ENCODE measurements at regions not wholly inside any gene's neighbourhood (a gene's known extent, or its start where the extent isn't known, plus 50 kb on each side); places are given as distances from the start of the nearest gene placed in this dataset.

DNA sequence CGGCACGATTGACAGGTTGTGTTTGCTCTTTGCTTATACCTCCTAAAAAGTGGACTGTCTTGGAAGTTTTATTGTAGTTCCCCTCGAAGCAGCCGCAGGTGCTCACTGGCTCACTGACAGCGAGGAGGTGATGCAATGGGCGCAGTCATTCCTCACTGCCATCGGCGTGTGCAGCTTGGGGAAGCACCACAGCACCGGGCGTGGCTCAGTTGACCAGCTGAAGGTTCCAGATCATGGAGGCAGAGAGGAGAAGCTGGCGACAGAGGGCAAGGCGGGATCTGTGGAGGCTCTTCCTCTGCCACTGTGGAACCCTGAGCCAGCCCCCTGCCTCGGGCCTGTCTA, 72.1 kb upstream of the TNRC6C start (continued):
- TF ChIP-seq, protein P1, sequence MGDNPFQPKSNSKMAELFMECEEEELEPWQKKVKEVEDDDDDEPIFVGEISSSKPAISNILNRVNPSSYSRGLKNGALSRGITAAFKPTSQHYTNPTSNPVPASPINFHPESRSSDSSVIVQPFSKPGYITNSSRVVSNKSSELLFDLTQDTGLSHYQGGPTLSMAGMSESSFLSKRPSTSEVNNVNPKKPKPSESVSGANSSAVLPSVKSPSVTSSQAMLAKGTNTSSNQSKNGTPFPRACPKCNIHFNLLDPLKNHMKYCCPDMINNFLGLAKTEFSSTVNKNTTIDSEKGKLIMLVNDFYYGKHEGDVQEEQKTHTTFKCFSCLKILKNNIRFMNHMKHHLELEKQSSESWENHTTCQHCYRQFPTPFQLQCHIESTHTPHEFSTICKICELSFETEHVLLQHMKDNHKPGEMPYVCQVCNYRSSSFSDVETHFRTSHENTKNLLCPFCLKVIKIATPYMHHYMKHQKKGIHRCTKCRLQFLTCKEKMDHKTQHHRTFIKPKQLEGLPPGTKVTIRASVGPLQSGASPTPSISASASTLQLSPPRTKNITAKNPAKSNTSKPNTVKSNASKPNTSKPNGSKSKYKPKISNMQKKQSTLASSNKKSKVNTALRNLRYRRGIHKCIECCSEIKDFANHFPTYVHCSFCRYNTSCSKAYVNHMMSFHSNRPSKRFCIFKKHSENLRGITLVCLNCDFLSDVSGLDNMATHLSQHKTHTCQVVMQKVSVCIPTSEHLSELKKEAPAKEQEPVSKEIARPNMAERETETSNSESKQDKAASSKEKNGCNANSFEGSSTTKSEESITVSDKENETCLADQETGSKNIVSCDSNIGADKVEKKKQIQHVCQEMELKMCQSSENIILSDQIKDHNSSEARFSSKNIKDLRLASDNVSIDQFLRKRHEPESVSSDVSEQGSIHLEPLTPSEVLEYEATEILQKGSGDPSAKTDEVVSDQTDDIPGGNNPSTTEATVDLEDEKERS (tag by site-specific recombination; IDR thresholded peaks at IDR 0.05): no peak
- TF ChIP-seq KLF7 (tag by site-specific recombination; IDR thresholded peaks at IDR 0.05; ENCODE audit: borderline replicate concordance) (0 out of 2 replicates have a peak, but pooled peaks have one; percentile 29), ZIC2 (tag by site-specific recombination; IDR thresholded peaks at IDR 0.05) (peak; percentile 54), ZNF600 (tag by site-specific recombination; IDR thresholded peaks at IDR 0.05) (peak; percentile 66), SCRT2 (tag by site-specific recombination; IDR thresholded peaks at IDR 0.05) (peak; percentile 90), ZNF785 (tag by site-specific recombination; IDR thresholded peaks at IDR 0.05) (no peak)

DNA sequence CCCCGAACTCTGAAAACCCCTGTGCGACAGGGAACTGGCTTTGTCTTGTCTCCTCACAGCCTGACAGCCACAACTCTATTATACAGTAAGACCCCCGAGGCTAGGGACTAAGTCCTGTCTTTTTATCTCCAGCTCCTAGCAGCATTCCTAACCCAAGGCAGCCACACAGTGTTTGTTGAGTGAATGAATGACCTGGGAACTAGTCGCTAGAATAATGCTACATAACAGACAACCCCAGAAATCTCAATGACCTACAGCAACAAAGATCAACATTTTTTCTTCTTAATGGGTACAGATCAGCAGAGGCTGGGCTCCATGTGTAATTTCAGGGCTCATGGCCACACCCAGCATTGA, 71.4 kb upstream of the TNRC6C start:
- no peak overlapping the region for H3K4me3 ChIP-seq (ENCODE audit: low read depth, low read length)
- POLR2A ChIA-PET: interaction anchor here (2.3 kb wide), 1 partner anchor 71 kb away, joined by 17 read pairs; the partner anchor contains the start of gene TNRC6C

More for the DNA sequence above, 71.4 kb upstream of the TNRC6C start:
- TF ChIP-seq ZNF585B (tag by site-specific recombination; IDR thresholded peaks at IDR 0.05): no peak
- no peak for TF ChIP-seq ZNF776 (tag by site-specific recombination; IDR thresholded peaks at IDR 0.05; ENCODE audit: borderline replicate concordance)
- TF ChIP-seq ZBTB17 (tag by site-specific recombination; IDR thresholded peaks at IDR 0.05): no peak
- TF ChIP-seq GLIS2 (tag by site-specific recombination; IDR thresholded peaks at IDR 0.05): no peak
- TF ChIP-seq ZNF610 (tag by site-specific recombination; IDR thresholded peaks at IDR 0.05; ENCODE audit: borderline replicate concordance): no peak
- no peak for TF ChIP-seq YY1 (tag by site-specific recombination; IDR thresholded peaks at IDR 0.05)
- TF ChIP-seq ZNF747 (tag by site-specific recombination; IDR thresholded peaks at IDR 0.05): no peak
- TF ChIP-seq ZNF707 (tag by site-specific recombination; IDR thresholded peaks at IDR 0.05): no peak
- TF ChIP-seq REPIN1 (tag by site-specific recombination; IDR thresholded peaks at IDR 0.05; ENCODE audit: low read depth): no peak
- no peak for TF ChIP-seq ZFP69B (tag by site-specific recombination; IDR thresholded peaks at IDR 0.05)
- no peak for TF ChIP-seq KLF8 (tag by site-specific recombination; IDR thresholded peaks at IDR 0.05)
- 0 out of 2 replicates have a peak, but pooled peaks have one; percentile 13 for TF ChIP-seq KLF9 (tag by site-specific recombination; IDR thresholded peaks at IDR 0.05; ENCODE audit: low read depth)
- TF ChIP-seq ZNF24 (tag by site-specific recombination; IDR thresholded peaks at IDR 0.05): 0 out of 2 replicates have a peak, but pooled peaks have one; percentile 25
- TF ChIP-seq, protein P2, sequence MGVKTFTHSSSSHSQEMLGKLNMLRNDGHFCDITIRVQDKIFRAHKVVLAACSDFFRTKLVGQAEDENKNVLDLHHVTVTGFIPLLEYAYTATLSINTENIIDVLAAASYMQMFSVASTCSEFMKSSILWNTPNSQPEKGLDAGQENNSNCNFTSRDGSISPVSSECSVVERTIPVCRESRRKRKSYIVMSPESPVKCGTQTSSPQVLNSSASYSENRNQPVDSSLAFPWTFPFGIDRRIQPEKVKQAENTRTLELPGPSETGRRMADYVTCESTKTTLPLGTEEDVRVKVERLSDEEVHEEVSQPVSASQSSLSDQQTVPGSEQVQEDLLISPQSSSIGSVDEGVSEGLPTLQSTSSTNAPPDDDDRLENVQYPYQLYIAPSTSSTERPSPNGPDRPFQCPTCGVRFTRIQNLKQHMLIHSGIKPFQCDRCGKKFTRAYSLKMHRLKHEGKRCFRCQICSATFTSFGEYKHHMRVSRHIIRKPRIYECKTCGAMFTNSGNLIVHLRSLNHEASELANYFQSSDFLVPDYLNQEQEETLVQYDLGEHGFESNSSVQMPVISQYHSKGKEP (tag by site-specific recombination; IDR thresholded peaks at IDR 0.05): no peak
- TF ChIP-seq, protein P3, sequence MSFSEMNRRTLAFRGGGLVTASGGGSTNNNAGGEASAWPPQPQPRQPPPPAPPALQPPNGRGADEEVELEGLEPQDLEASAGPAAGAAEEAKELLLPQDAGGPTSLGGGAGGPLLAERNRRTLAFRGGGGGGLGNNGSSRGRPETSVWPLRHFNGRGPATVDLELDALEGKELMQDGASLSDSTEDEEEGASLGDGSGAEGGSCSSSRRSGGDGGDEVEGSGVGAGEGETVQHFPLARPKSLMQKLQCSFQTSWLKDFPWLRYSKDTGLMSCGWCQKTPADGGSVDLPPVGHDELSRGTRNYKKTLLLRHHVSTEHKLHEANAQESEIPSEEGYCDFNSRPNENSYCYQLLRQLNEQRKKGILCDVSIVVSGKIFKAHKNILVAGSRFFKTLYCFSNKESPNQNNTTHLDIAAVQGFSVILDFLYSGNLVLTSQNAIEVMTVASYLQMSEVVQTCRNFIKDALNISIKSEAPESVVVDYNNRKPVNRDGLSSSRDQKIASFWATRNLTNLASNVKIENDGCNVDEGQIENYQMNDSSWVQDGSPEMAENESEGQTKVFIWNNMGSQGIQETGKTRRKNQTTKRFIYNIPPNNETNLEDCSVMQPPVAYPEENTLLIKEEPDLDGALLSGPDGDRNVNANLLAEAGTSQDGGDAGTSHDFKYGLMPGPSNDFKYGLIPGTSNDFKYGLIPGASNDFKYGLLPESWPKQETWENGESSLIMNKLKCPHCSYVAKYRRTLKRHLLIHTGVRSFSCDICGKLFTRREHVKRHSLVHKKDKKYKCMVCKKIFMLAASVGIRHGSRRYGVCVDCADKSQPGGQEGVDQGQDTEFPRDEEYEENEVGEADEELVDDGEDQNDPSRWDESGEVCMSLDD (tag by site-specific recombination; IDR thresholded peaks at IDR 0.05): peak; percentile 5; the same call in 1 of the 2 replicates
- no peak for TF ChIP-seq ZNF510 (tag by site-specific recombination; IDR thresholded peaks at IDR 0.05; ENCODE audit: insufficient replicate concordance)
- TF ChIP-seq ZEB2 (tag by site-specific recombination; IDR thresholded peaks at IDR 0.05): no peak
- no peak for TF ChIP-seq FEZF1 (tag by site-specific recombination; IDR thresholded peaks at IDR 0.05)
- no peak for TF ChIP-seq BCL11A (tag by site-specific recombination; IDR thresholded peaks at IDR 0.05; ENCODE audit: low read depth)
- no peaks in the 10 kb centered on the region for H3K9me3 ChIP-seq (ENCODE audit: control insufficient read depth, insufficient read depth, low read depth, low read length)
- H3K4me1 ChIP-seq (ENCODE audit: control insufficient read depth, insufficient read depth, low read length): 0 out of 2 replicates have a peak, but pooled peaks cover 5% of the 10 kb centered on the region
- CTCF ChIA-PET: interaction anchor here (0.5 to 1.8 kb wide), 4 partner anchors 8 to 146 kb away, joined by 3 to 6 read pairs (median 3); no protein-coding TSS in a partner anchor
- H3K27ac ChIP-seq (ENCODE audit: extremely low read depth, low read depth, low read length): no peak overlapping the region
- no peaks in the 10 kb centered on the region for H3K36me3 ChIP-seq (ENCODE audit: control insufficient read depth in 2 of 2, insufficient read depth in 1 of 2, low read length in 2 of 2)
